Endothelial cell (in vitro differentiated cells): ENCODE measurements at regions not wholly inside any gene's neighbourhood (a gene's known extent, or its start where the extent isn't known, plus 50 kb on each side); places are given as distances from the start of the nearest gene placed in this dataset.
A peak's percentile ranks its signal among the peaks of the same experiment; 100 is the strongest.
"Not testable (repeated sequence)": the region's sequence is repeated elsewhere in the genome, so short reads cannot be mapped to it uniquely, and the experiment has no call there.

Experiments
- DNase-seq: peaks from one replicate; pipeline ENCODE4 v3.0.0; 2021; ENCODE audit warnings: low spot score
- H3K27ac Mint-ChIP-seq: one replicate; pipeline ENCODE4 v1.8.0; 2021; ENCODE audit warnings: mixed read lengths, inconsistent platforms; ENCODE audit not compliant: unreplicated experiment
- H3K27me3 Mint-ChIP-seq: one replicate; pipeline ENCODE4 v1.8.0; 2021; ENCODE audit warnings: mild to moderate bottlenecking, moderate library complexity, mixed read lengths, inconsistent platforms; ENCODE audit not compliant: unreplicated experiment
- H3K36me3 Mint-ChIP-seq: one replicate; pipeline ENCODE4 v1.8.0; 2021; ENCODE audit warnings: mild to moderate bottlenecking, low read depth, mixed read lengths, inconsistent platforms; ENCODE audit not compliant: unreplicated experiment
- H3K4me1 Mint-ChIP-seq: one replicate; pipeline ENCODE4 v1.8.0; 2021; ENCODE audit warnings: mild to moderate bottlenecking, mixed read lengths, inconsistent platforms; ENCODE audit not compliant: unreplicated experiment
- H3K4me3 Mint-ChIP-seq: one replicate; pipeline ENCODE4 v1.8.0; 2021; ENCODE audit warnings: mild to moderate bottlenecking, mixed read lengths, inconsistent platforms; ENCODE audit not compliant: unreplicated experiment
- H3K9me3 Mint-ChIP-seq: one replicate; pipeline ENCODE4 v1.8.0; 2021; ENCODE audit warnings: mixed read lengths, inconsistent platforms; ENCODE audit not compliant: unreplicated experiment
- TF ChIP-seq, protein P1 (sequence below): fragments of 200-600 bp; sonication (generic); IDR thresholded peaks from one replicate; pipeline ENCODE4 v1.5.0; 2021; ENCODE audit warnings: antibody characterized with exemption; ENCODE audit not compliant: unreplicated experiment

DNA sequence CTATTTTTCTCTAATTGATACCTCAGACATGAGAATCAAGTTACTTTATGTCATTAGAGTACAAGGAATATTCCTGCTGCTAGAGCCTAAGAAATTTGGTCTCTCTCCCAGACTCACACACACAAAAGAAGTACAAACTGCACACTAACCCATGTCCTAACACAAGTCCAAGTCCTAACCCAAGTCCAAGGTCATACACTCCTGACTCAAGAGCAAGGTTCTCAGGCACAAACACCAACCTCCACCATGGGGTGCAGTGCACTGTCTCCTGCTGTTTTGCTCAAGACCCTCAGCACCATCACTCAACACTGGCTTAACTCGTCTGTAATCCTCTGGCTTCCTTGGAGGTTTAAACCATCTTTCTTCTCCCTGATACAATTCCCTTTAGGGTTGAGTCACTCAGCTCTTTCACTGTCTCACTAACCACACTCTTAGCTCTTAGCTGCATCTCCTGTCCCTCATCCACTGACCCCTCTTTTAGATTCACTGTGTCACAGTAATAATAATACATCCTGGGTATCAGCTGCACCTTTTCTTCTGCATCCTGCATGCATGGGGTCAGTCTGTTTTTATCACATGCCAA lies 129.8 kb downstream of the BCL2L11 start:
- H3K4me1 Mint-ChIP-seq, result no peaks in the 10 kb centered on the region
- no peaks in the 10 kb centered on the region for H3K9me3 Mint-ChIP-seq
- no peak overlapping the region for H3K4me3 Mint-ChIP-seq
- no peak for DNase-seq
- peaks cover 12% of the 10 kb centered on the region for H3K36me3 Mint-ChIP-seq
- peaks cover 2% of the 10 kb centered on the region for H3K27me3 Mint-ChIP-seq
- TF ChIP-seq, protein P1, sequence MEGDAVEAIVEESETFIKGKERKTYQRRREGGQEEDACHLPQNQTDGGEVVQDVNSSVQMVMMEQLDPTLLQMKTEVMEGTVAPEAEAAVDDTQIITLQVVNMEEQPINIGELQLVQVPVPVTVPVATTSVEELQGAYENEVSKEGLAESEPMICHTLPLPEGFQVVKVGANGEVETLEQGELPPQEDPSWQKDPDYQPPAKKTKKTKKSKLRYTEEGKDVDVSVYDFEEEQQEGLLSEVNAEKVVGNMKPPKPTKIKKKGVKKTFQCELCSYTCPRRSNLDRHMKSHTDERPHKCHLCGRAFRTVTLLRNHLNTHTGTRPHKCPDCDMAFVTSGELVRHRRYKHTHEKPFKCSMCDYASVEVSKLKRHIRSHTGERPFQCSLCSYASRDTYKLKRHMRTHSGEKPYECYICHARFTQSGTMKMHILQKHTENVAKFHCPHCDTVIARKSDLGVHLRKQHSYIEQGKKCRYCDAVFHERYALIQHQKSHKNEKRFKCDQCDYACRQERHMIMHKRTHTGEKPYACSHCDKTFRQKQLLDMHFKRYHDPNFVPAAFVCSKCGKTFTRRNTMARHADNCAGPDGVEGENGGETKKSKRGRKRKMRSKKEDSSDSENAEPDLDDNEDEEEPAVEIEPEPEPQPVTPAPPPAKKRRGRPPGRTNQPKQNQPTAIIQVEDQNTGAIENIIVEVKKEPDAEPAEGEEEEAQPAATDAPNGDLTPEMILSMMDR, result no peak
- H3K27ac Mint-ChIP-seq, result no peak overlapping the region

DNA sequence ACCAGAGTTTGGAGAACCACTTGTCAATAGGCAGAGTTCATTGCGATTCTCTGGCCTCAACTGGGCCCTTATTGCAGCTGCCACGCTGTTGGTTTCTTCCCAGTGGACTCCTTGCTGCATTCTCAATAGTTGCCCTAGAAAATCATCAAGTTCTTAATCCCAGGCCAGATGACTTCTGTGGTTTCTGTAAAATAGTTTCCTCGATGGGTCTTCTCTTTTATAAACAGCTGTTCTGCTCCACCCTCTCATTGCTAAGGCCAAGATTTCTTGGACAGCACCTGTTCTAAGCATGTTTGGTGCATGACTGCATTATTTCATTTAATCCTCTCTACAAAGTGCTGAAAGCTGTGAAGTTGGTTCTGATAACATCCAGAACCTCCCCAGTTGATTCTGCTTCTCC lies 131.0 kb downstream of the BCL2L11 start:
- TF ChIP-seq, protein P1, result no peak
- Mint-ChIP-seq H3K4me3 (peak overlapping the region; percentile 47), H3K4me1 (no peaks in the 10 kb centered on the region), H3K36me3 (peaks cover 12% of the 10 kb centered on the region), H3K27ac (no peak overlapping the region), H3K9me3 (no peaks in the 10 kb centered on the region), H3K27me3 (peaks cover 2% of the 10 kb centered on the region)
- no peak for DNase-seq

DNA sequence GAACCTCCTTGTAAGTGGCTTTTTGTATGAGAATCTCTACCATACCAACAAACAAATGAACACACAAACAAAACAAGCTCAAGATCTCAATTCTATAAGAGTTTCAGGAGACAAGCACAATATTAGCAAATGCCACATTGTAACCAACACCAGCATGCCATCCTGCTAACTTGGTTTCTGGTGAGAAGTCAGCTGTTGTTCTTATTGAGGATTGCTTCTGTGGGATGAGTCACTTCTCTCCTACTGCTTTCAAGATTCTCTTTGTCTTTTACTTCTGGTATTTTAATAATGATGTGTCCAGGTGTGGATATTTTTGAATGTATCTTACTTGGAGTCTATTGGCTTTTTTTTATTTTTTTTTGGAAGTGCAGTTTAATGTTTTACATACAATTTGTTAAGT lies 131.7 kb downstream of the BCL2L11 start:
- Mint-ChIP-seq H3K9me3 (no peaks in the 10 kb centered on the region), H3K27ac (no peak overlapping the region), H3K4me3 (no peak overlapping the region), H3K4me1 (no peaks in the 10 kb centered on the region), H3K27me3 (peaks cover 2% of the 10 kb centered on the region), H3K36me3 (peaks cover 12% of the 10 kb centered on the region)
- TF ChIP-seq, protein P1, result no peak
- DNase-seq, result no peak

DNA sequence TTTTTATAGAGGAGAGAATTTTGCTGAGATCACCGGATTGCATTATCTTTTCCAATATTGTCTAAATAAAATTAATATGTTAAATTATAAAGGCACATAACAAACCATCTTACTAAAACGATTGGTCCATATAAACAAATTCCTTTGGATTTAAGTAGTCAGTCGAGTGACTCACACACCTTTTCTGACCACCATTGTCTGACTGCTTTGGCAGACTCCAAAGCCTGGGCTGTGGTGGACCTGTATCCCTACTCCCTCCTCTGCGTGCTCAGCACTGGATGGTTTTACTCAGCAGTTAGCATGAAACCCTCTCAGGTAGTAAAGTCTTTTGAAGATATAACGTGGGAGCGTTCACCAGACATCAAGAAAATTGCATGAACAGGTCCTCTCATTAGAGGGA lies 134.2 kb downstream of the BCL2L11 start:
- H3K27ac Mint-ChIP-seq, H3K4me1 Mint-ChIP-seq, H3K9me3 Mint-ChIP-seq, H3K4me3 Mint-ChIP-seq, DNase-seq, H3K27me3 Mint-ChIP-seq: not testable (repeated sequence)
- H3K36me3 Mint-ChIP-seq, result peaks cover 12% of the 10 kb centered on the region

DNA sequence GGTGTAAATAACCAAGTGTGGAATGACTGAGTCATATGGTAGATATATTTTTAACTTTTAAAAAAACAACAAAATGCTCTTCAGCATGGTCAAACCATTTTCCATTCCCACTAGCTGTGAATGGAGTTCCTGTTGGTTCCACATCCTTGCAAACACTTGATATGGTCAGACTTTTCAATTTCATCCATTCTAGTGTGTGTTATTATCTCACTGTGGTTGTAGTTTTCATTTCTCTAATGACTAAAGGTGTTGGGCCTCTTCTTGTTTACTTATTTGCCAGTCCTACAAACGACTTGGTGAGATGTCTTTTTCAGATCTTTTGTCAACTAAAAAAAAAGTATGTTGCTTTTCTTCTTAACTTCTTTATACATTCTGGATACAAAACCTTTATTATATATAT lies 135.9 kb downstream of the BCL2L11 start:
- H3K36me3 Mint-ChIP-seq, H3K9me3 Mint-ChIP-seq, H3K27ac Mint-ChIP-seq, H3K4me1 Mint-ChIP-seq, H3K27me3 Mint-ChIP-seq, DNase-seq, H3K4me3 Mint-ChIP-seq: not testable (repeated sequence)

DNA sequence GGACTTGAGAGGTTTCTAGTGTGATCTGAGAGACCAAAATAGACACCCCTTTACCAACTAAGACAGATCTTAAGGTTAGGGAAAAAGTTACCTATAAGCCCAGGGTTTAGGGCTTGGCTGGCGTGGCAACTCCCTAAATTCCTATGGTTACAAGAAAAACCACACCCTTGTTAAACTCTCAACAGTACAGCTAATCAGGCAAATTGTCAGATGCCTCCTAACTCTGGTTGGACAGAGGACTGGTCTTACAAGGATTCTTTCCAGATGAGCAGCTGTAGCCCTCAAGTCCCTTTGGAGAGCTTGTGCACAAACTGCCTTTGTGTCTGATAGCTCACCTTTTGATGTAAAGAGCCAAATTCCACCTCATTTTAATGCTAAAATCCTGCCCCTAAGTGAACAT lies 136.9 kb downstream of the BCL2L11 start:
- H3K27ac Mint-ChIP-seq, H3K4me3 Mint-ChIP-seq, H3K9me3 Mint-ChIP-seq, H3K4me1 Mint-ChIP-seq, DNase-seq, H3K36me3 Mint-ChIP-seq, H3K27me3 Mint-ChIP-seq: not testable (repeated sequence)

DNA sequence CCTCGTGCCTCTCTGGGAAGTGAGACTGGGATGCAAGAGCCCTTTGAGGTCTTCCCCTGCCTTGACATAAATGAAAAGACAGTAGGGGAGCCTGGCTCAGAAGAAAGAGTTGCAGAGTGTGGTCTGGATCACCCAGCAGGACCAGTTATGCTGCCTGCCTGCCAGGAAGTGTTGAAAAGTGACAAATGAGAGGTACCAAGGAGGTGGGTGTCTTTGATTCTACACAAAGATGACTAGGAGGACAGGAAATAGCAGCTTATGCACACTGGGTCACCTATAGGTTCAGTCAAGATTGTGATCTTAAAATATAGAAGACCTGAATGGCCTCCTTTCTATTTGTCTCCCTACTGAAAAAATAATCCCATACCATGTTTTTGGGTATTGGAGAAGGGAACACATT lies 137.6 kb downstream of the BCL2L11 start:
- not testable (repeated sequence) for H3K27me3 Mint-ChIP-seq, DNase-seq, H3K4me1 Mint-ChIP-seq, H3K36me3 Mint-ChIP-seq, H3K27ac Mint-ChIP-seq, H3K9me3 Mint-ChIP-seq, H3K4me3 Mint-ChIP-seq

DNA sequence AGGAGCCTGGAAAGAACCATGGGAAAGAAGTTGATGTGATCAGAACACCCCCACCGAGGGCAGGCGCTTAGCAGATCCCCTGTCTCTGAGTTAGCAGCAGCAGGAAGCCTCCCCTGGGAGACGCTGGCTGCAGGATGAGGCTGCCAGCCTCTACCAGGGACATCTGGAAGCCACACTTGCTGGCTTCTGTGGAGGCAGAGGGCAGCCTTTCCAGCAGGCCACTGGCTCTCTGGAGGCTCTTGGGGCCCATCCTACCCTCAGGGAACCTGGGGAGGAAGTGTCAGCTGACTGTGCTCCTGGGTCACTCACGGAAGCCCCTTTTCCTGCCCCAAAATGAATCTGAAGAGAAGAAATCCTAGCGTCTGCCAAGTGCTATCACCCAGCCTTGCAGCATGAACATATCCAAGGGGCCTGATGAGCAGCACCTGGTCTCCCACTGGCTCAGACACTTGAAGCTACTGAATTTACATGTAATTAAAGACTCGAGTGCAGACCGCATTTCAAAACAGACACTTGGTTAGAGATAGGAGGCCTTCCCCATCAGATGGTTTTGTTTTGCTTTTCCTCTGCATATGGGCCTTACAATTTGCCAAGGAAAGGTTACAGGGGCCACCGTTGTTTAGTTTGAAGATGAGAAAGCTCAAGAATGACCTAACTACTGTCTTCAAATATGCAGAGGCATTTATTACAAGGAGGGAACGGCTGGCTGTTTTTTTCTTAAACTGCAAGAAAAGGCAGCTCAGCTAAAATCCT lies 142.1 kb downstream of the BCL2L11 start:
- not testable (repeated sequence) for H3K27me3 Mint-ChIP-seq, H3K36me3 Mint-ChIP-seq, DNase-seq, H3K9me3 Mint-ChIP-seq, H3K4me1 Mint-ChIP-seq, H3K4me3 Mint-ChIP-seq, H3K27ac Mint-ChIP-seq

DNA sequence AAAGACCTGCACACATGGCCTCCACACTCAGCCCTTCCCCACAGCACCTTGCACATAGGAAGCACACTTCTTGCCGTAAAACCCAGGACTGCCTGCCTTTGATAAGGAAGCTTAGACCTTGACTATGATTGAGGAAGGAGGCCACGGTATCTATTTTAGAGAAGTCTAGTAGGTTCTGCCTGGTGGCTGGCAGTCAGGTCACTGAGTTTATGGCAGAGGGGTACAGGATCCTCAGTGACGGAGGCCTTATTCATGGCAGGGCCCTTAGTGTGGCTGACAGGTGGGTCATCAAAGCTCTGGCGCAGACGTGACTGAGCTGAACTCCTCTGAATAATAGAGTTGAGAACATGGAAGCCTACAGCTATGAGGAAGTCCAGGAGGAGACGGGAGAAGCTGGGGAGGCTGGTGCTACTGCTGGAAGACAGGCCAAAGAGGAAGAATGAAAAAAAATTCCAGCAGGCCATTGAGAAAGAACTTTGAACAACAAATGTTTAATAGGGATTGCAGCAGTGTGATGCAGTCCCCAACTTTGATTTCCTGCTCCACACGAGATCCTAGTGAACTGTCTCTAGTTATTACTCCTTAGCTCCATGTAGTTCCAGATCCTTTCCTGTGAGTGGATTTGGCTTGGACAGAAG lies 142.8 kb downstream of the BCL2L11 start:
- H3K9me3 Mint-ChIP-seq, H3K4me1 Mint-ChIP-seq, H3K27me3 Mint-ChIP-seq, H3K36me3 Mint-ChIP-seq, H3K4me3 Mint-ChIP-seq, H3K27ac Mint-ChIP-seq, DNase-seq: not testable (repeated sequence)
